ENCODE measurements at regions not wholly inside any gene's neighbourhood (a gene's known extent, or its start where the extent isn't known, plus 50 kb on each side); places are given as distances from the start of the nearest gene placed in this dataset.

GRCh38 chr10:2122431-2123124 is 385.3 kb upstream of the ADARB2 start:
- H3K9me3 ChIP-seq (ENCODE audit: control insufficient read depth in 2 of 3, insufficient read depth in 1 of 3, low read length in 3 of 3): no peaks in the 10 kb centered on the region
- intact Hi-C loops (cut with DNase I): no loop called here
- H3K9ac ChIP-seq (ENCODE audit: low read length in 3 of 3): no peak overlapping the region
- H3K4me1 ChIP-seq (ENCODE audit: control insufficient read depth in 2 of 3, insufficient read depth in 2 of 3, low read depth in 1 of 3, low read length in 3 of 3): no peaks in the 10 kb centered on the region
- no peak overlapping the region for H3K27ac ChIP-seq (ENCODE audit: low read depth in 2 of 2, low read length in 2 of 2)
- no peaks in the 10 kb centered on the region for H3K36me3 ChIP-seq (ENCODE audit: control insufficient read depth in 2 of 3, insufficient read depth in 3 of 3, low read length in 3 of 3)
- no peak overlapping the region for H3K4me3 ChIP-seq (ENCODE audit: low read length in 3 of 3)
- FAIRE-seq (no peak), DNase-seq (no peak)
- TF ChIP-seq CTCF (IDR thresholded peaks at IDR 0.05; ENCODE audit: borderline replicate concordance, extremely low read depth, insufficient read depth): no peak
- H3K27me3 ChIP-seq (ENCODE audit: control insufficient read depth, insufficient read depth, low read length): no peaks in the 10 kb centered on the region

- H3K27me3 ChIP-seq (ENCODE audit: control insufficient read depth, insufficient read depth, low read length): no peaks in the 10 kb centered on the region
- intact Hi-C loops (cut with DNase I): no loop called here
- H3K36me3 ChIP-seq (ENCODE audit: control insufficient read depth in 2 of 3, insufficient read depth in 3 of 3, low read length in 3 of 3): no peaks in the 10 kb centered on the region
- no peak overlapping the region for H3K27ac ChIP-seq (ENCODE audit: low read depth in 2 of 2, low read length in 2 of 2)
- no peak overlapping the region for H3K9ac ChIP-seq (ENCODE audit: low read length in 3 of 3)
- H3K9me3 ChIP-seq (ENCODE audit: control insufficient read depth in 2 of 3, insufficient read depth in 1 of 3, low read length in 3 of 3): peaks cover 0 to 3% (median 0%) of the 10 kb centered on the region in 3 donors
- TF ChIP-seq CTCF (IDR thresholded peaks at IDR 0.05; ENCODE audit: borderline replicate concordance, extremely low read depth, insufficient read depth): no peak
- no peak for FAIRE-seq
- no peaks in the 10 kb centered on the region for H3K4me1 ChIP-seq (ENCODE audit: control insufficient read depth in 2 of 3, insufficient read depth in 2 of 3, low read depth in 1 of 3, low read length in 3 of 3)
- no peak for DNase-seq
- H3K4me3 ChIP-seq (ENCODE audit: low read length in 3 of 3): no peak overlapping the region
Observed at GRCh38 chr10:2121929-2122328, 384.6 kb upstream of the ADARB2 start.

GRCh38 chr10:2121315-2121714 is 384.0 kb upstream of the ADARB2 start:
- DNase-seq: no peak
- Histone ChIP-seq H3K9me3 (ENCODE audit: control insufficient read depth in 2 of 3, insufficient read depth in 1 of 3, low read length in 3 of 3) (peaks cover 0 to 3% (median 0%) of the 10 kb centered on the region in 3 donors), H3K27me3 (ENCODE audit: control insufficient read depth, insufficient read depth, low read length) (no peaks in the 10 kb centered on the region), H3K36me3 (ENCODE audit: control insufficient read depth in 2 of 3, insufficient read depth in 3 of 3, low read length in 3 of 3) (no peaks in the 10 kb centered on the region), H3K4me3 (ENCODE audit: low read length in 3 of 3) (no peak overlapping the region), H3K9ac (ENCODE audit: low read length in 3 of 3) (no peak overlapping the region), H3K27ac (ENCODE audit: low read depth in 2 of 2, low read length in 2 of 2) (no peak overlapping the region), H3K4me1 (ENCODE audit: control insufficient read depth in 2 of 3, insufficient read depth in 2 of 3, low read depth in 1 of 3, low read length in 3 of 3) (no peaks in the 10 kb centered on the region)
- no peak for FAIRE-seq
- intact Hi-C loops (cut with DNase I): no loop called here
- no peak for TF ChIP-seq CTCF (IDR thresholded peaks at IDR 0.05; ENCODE audit: borderline replicate concordance, extremely low read depth, insufficient read depth)

GRCh38 chr10:2120746-2121145 is 383.4 kb upstream of the ADARB2 start:
- no peak for FAIRE-seq

More at GRCh38 chr10:2120746-2121145, 383.4 kb upstream of the ADARB2 start:
- Histone ChIP-seq H3K9me3 (ENCODE audit: control insufficient read depth in 2 of 3, insufficient read depth in 1 of 3, low read length in 3 of 3) (peaks cover 0 to 3% (median 0%) of the 10 kb centered on the region in 3 donors), H3K4me1 (ENCODE audit: control insufficient read depth in 2 of 3, insufficient read depth in 2 of 3, low read depth in 1 of 3, low read length in 3 of 3) (no peaks in the 10 kb centered on the region), H3K4me3 (ENCODE audit: low read length in 3 of 3) (no peak overlapping the region), H3K36me3 (ENCODE audit: control insufficient read depth in 2 of 3, insufficient read depth in 3 of 3, low read length in 3 of 3) (no peaks in the 10 kb centered on the region), H3K27ac (ENCODE audit: low read depth in 2 of 2, low read length in 2 of 2) (no peak overlapping the region), H3K9ac (ENCODE audit: low read length in 3 of 3) (no peak overlapping the region), H3K27me3 (ENCODE audit: control insufficient read depth, insufficient read depth, low read length) (no peaks in the 10 kb centered on the region)
- no peak for TF ChIP-seq CTCF (IDR thresholded peaks at IDR 0.05; ENCODE audit: borderline replicate concordance, extremely low read depth, insufficient read depth)
- intact Hi-C loops (cut with DNase I): no loop called here
- DNase-seq: peak in 2 of 5 donors; percentile 42 to 69

Measured in kidney (tissue), 13 donors.